ENCODE measurements at regions not wholly inside any gene's neighbourhood (a gene's known extent, or its start where the extent isn't known, plus 50 kb on each side); places are given as distances from the start of the nearest gene placed in this dataset.
"Not testable (repeated sequence)": the region's sequence is repeated elsewhere in the genome, so short reads cannot be mapped to it uniquely, and the experiment has no call there.

GRCh38 chr5:176144508-176144907, 93.7 kb upstream of the SIMC1 start:
- Histone ChIP-seq H3K36me3 (no peaks in the 10 kb centered on the region), H3K4me3 (no peak overlapping the region), H3K27ac (no peak overlapping the region), H3K27me3 (peaks cover 0 to 44% (median 11%) of the 10 kb centered on the region in 9 donors), H3K9me3 (peaks cover 0 to 7% (median 0%) of the 10 kb centered on the region in 12 donors), H3K4me1 (peaks cover 0 to 3% (median 0%) of the 10 kb centered on the region in 12 donors)
- intact Hi-C loops (cut with DNase I) = no loop called here
- no peak for DNase-seq
- ATAC-seq = peak in 1 of 4 donors; percentile 30
- TF ChIP-seq POLR2A (IDR thresholded peaks at IDR 0.05) = no peak
- TF ChIP-seq, protein P1, sequence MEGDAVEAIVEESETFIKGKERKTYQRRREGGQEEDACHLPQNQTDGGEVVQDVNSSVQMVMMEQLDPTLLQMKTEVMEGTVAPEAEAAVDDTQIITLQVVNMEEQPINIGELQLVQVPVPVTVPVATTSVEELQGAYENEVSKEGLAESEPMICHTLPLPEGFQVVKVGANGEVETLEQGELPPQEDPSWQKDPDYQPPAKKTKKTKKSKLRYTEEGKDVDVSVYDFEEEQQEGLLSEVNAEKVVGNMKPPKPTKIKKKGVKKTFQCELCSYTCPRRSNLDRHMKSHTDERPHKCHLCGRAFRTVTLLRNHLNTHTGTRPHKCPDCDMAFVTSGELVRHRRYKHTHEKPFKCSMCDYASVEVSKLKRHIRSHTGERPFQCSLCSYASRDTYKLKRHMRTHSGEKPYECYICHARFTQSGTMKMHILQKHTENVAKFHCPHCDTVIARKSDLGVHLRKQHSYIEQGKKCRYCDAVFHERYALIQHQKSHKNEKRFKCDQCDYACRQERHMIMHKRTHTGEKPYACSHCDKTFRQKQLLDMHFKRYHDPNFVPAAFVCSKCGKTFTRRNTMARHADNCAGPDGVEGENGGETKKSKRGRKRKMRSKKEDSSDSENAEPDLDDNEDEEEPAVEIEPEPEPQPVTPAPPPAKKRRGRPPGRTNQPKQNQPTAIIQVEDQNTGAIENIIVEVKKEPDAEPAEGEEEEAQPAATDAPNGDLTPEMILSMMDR (IDR thresholded peaks at IDR 0.05) = no peak
- WGBS, 4 donors = 50 to 85% (median 64%) methylated on average over 2 of the region's 2 CpGs

GRCh38 chr5:176149948-176150347, 88.3 kb upstream of the SIMC1 start:
- H3K36me3 ChIP-seq; H3K4me3 ChIP-seq; H3K27ac ChIP-seq; H3K9me3 ChIP-seq; intact Hi-C loops (cut with DNase I); DNase-seq; H3K4me1 ChIP-seq; ATAC-seq: not testable (repeated sequence)
- H3K27me3 ChIP-seq = peaks cover 0 to 36% (median 4%) of the 10 kb centered on the region in 9 donors
- 85 to 96% (median 90%) methylated on average over 3 of the region's 3 CpGs for WGBS, 4 donors

DNA sequence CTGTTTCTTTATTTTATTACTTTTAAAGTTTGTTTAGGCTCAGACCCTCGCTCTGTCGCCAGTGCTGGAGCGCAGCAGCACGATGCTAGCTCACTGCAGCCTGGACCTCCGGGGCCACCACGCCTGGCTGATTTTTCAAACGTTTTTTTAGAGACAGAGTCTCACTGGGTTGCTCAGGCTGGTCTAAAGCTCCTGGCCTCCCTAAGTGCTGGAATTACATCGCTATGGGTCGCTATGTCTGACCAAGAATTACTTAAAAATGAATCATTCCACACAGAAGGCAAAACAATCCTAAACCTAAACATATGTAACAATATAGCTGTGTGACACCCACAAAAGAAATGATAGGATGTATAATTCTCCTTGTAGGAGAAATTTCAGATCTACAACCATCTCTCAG, 86.9 kb upstream of the SIMC1 start:
- intact Hi-C loops (cut with DNase I) = no loop called here
- DNase-seq (no peak), ATAC-seq (no peak)
- Histone ChIP-seq H3K4me3 (no peak overlapping the region), H3K27ac (no peak overlapping the region), H3K9me3 (no peaks in the 10 kb centered on the region), H3K27me3 (peaks cover 0 to 29% (median under 1%) of the 10 kb centered on the region in 9 donors), H3K4me1 (no peaks in the 10 kb centered on the region), H3K36me3 (no peaks in the 10 kb centered on the region)
- no peak for TF ChIP-seq POLR2A (IDR thresholded peaks at IDR 0.05)
- TF ChIP-seq, protein P1 (IDR thresholded peaks at IDR 0.05) = no peak
- WGBS, 4 donors = 82 to 90% (median 86%) methylated on average over 9 of the region's 9 CpGs

GRCh38 chr5:176152191-176152929, 85.9 kb upstream of the SIMC1 start:
- WGBS, 4 donors = 45 to 54% (median 50%) methylated on average over 13 of the region's 13 CpGs
- no peak for DNase-seq
- no peaks in the 10 kb centered on the region for H3K9me3 ChIP-seq
- peaks cover 0 to 21% (median 0%) of the 10 kb centered on the region in 9 donors for H3K27me3 ChIP-seq
- TF ChIP-seq POLR2A (IDR thresholded peaks at IDR 0.05) = no peak
- TF ChIP-seq, protein P1 (IDR thresholded peaks at IDR 0.05) = no peak
- intact Hi-C loops (cut with DNase I) = no loop called here
- H3K4me3 ChIP-seq = no peak overlapping the region
- no peaks in the 10 kb centered on the region for H3K4me1 ChIP-seq
- ATAC-seq = no peak
- no peak overlapping the region for H3K27ac ChIP-seq
- H3K36me3 ChIP-seq = no peaks in the 10 kb centered on the region

GRCh38 chr5:176152930-176153311, 85.3 kb upstream of the SIMC1 start:
- no peak overlapping the region for H3K4me3 ChIP-seq
- TF ChIP-seq, protein P1 (IDR thresholded peaks at IDR 0.05) = no peak
- TF ChIP-seq POLR2A (IDR thresholded peaks at IDR 0.05) = no peak
- no peaks in the 10 kb centered on the region for H3K9me3 ChIP-seq
- H3K27me3 ChIP-seq = peaks cover 0 to 22% (median 0%) of the 10 kb centered on the region in 9 donors
- no peak for ATAC-seq
- no peaks in the 10 kb centered on the region for H3K4me1 ChIP-seq
- intact Hi-C loops (cut with DNase I) = no loop called here
- WGBS, 4 donors = 85 to 87% (median 85%) methylated on average over 3 of the region's 3 CpGs
- DNase-seq = no peak
- H3K36me3 ChIP-seq = no peaks in the 10 kb centered on the region
- H3K27ac ChIP-seq = no peak overlapping the region
